ENCODE measurements at regions not wholly inside any gene's neighbourhood (a gene's known extent, or its start where the extent isn't known, plus 50 kb on each side); places are given as distances from the start of the nearest gene placed in this dataset.

DNA sequence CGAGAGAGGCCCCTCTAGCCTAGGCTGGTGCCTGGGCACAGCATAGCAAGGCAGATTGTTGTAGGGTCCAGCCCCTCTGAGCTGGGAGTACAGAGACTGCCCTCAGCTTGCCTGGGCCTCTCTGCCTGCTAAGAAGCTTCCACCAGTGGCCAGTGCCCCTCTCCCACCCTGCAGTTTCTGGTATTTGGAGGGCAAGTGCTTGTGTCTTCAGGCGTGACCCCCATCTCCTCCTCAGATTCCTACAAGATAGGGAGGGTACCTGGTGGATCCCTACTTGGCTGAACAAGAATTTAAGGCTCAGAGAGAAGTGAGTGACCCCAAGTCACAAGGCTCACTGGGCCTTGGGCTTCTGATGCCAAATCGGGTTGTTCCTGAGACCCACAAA lies 152.7 kb downstream of the URI1 start:
- H3K4me1 ChIP-seq (replicated peaks in 1 of 2) = no peaks in the 10 kb centered on the region
- H3K9me3 ChIP-seq (replicated peaks in 1 of 3) = no peaks in the 10 kb centered on the region
- no peak for TF ChIP-seq POLR2A (IDR thresholded peaks at IDR 0.05)
- TF ChIP-seq, protein P1, sequence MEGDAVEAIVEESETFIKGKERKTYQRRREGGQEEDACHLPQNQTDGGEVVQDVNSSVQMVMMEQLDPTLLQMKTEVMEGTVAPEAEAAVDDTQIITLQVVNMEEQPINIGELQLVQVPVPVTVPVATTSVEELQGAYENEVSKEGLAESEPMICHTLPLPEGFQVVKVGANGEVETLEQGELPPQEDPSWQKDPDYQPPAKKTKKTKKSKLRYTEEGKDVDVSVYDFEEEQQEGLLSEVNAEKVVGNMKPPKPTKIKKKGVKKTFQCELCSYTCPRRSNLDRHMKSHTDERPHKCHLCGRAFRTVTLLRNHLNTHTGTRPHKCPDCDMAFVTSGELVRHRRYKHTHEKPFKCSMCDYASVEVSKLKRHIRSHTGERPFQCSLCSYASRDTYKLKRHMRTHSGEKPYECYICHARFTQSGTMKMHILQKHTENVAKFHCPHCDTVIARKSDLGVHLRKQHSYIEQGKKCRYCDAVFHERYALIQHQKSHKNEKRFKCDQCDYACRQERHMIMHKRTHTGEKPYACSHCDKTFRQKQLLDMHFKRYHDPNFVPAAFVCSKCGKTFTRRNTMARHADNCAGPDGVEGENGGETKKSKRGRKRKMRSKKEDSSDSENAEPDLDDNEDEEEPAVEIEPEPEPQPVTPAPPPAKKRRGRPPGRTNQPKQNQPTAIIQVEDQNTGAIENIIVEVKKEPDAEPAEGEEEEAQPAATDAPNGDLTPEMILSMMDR (IDR thresholded peaks at IDR 0.05) = no peak
- H3K4me3 ChIP-seq = no peak overlapping the region
- DNase-seq = no peak
- 77 to 97% (median 88%) methylated on average over 2 to 3 of the region's 3 CpGs for WGBS, 4 donors
- H3K27me3 ChIP-seq = no peaks in the 10 kb centered on the region
- H3K27ac ChIP-seq = no peak overlapping the region
- intact Hi-C loops (cut with DNase I) = no loop called here
- no peaks in the 10 kb centered on the region for H3K36me3 ChIP-seq (replicated peaks in 1 of 2)

DNA sequence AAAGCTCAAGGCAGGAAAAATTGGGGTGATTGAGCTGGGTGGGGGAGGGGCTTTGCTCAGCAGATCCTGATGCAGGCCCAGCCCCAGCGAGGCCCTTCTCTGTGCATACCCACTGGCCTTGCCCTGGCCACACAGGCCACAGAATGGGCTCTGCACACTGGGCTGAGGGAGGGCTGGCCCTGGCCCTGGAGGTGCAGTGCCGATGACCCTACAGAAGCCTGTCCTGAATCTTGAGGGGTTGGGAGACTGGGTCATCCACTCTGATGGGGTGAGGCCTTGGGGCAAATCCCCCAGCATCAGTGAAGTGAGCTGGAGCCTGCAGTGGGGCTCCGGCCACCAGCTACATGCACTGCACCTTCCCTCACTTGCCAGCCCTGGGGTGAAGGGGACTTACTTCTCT lies 153.1 kb downstream of the URI1 start:
- 90 to 100% (median 94%) methylated on average over 1 to 3 of the region's 3 CpGs for WGBS, 4 donors
- intact Hi-C loops (cut with DNase I) = no loop called here
- Histone ChIP-seq H3K27me3 (no peaks in the 10 kb centered on the region), H3K4me1 (replicated peaks in 1 of 2) (no peaks in the 10 kb centered on the region), H3K9me3 (replicated peaks in 1 of 3) (no peaks in the 10 kb centered on the region), H3K36me3 (replicated peaks in 1 of 2) (no peaks in the 10 kb centered on the region), H3K4me3 (no peak overlapping the region), H3K27ac (no peak overlapping the region)
- DNase-seq = no peak
- TF ChIP-seq POLR2A (IDR thresholded peaks at IDR 0.05) = no peak
- TF ChIP-seq, protein P1 (IDR thresholded peaks at IDR 0.05) = no peak

DNA sequence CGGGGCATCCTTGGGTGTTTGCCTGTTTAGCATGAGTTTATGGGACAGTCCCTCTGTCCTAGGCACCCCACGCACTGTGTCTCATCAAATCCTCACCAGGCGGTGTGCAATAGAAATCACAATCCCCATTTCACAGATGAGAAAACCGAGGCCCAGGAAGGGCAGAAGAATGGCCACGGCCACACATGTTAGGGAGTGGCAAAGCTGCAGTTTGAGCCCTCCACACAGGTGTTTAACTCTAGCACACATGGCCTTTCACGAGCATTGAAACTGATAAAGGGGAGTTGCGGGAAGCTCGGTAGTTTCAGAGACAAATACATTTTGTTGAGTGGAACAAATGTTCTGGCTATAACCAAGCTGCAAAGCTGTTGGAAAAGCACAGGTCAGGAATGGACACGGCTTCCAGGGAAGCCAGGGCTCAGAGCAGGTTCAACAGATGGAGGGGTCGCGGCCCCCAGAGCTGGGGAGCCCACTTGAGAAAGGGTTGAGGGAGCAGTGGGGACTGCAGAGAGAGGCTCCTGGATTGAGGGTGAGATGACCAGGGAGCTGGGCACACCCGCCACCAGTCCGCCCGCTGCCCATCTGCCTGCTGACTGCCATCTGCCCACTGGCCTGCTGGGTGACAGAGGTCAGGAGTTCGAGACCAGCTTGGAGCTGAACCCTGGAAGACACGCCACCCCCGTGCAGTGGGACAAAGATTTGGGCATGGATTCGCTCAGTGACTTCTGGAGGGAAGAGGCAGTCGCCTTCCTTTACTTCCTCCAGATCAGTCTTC lies 154.7 kb downstream of the URI1 start:
- Histone ChIP-seq H3K4me1 (replicated peaks in 1 of 2) (no peaks in the 10 kb centered on the region), H3K9me3 (replicated peaks in 1 of 3) (no peaks in the 10 kb centered on the region), H3K27me3 (no peaks in the 10 kb centered on the region), H3K4me3 (no peak overlapping the region), H3K27ac (no peak overlapping the region), H3K36me3 (replicated peaks in 1 of 2) (no peaks in the 10 kb centered on the region)
- DNase-seq = no peak
- 87 to 95% (median 90%) methylated on average over 17 to 19 of the region's 19 CpGs for WGBS, 4 donors
- TF ChIP-seq, protein P1 (IDR thresholded peaks at IDR 0.05) = no peak
- TF ChIP-seq POLR2A (IDR thresholded peaks at IDR 0.05) = no peak
- intact Hi-C loops (cut with DNase I) = no loop called here

DNA sequence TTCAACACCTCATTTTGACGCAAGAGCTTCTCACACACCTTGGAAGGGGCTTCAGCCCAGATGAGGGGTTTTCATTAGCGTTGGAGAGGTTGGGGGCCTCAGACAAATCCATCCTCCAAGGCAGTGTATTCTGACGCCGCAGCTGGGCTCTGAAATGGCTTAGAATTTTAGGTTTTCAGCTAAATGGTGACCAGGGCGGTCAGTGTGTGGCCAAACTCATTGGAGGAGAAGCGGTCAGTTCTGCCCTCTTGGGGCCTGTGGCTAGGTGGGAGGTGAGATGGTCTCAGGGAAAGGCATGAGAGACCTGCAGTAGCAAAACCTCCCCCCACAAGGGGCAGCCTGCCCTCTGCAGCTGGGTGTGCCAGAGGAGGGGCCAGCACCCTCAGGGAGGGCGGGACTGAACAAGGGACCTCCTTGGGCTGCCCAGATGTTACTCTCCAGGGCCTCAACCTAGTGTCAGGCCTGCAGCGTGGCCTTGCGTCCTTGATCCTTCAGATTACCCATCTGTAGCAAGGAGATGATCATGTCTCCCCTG lies 155.8 kb downstream of the URI1 start:
- no peak for DNase-seq
- no peaks in the 10 kb centered on the region for H3K27me3 ChIP-seq
- no peaks in the 10 kb centered on the region for H3K36me3 ChIP-seq (replicated peaks in 1 of 2)
- no peak overlapping the region for H3K27ac ChIP-seq
- WGBS, 4 donors = 77 to 94% (median 92%) methylated on average over 6 to 9 of the region's 9 CpGs
- no peaks in the 10 kb centered on the region for H3K4me1 ChIP-seq (replicated peaks in 1 of 2)
- no peak overlapping the region for H3K4me3 ChIP-seq
- TF ChIP-seq POLR2A (IDR thresholded peaks at IDR 0.05) = no peak
- TF ChIP-seq, protein P1 (IDR thresholded peaks at IDR 0.05) = no peak
- H3K9me3 ChIP-seq (replicated peaks in 1 of 3) = no peaks in the 10 kb centered on the region
- intact Hi-C loops (cut with DNase I) = no loop called here
